Astrocyte of the cerebellum (primary cell): ENCODE measurements at regions not wholly inside any gene's neighbourhood (a gene's known extent, or its start where the extent isn't known, plus 50 kb on each side); places are given as distances from the start of the nearest gene placed in this dataset.

Source experiments
- DNase-seq: peaks from one replicate; pipeline ENCODE4 v3.0.0-alpha.2; 2011; ENCODE audit warnings: low read depth
- H3K4me3 ChIP-seq: 2 replicates; pipeline ENCODE4 v1.5.1; 2011; ENCODE audit warnings: mild to moderate bottlenecking, low read depth, low read length, moderate library complexity
- in situ Hi-C: cut with HindIII; loops from 2 replicates; pipeline ENCODE4 v1.10.0; 2017; ENCODE audit warnings: low sequenced_read_pairs
- TF ChIP-seq, protein P1 (sequence below): IDR thresholded peaks from 2 replicates; pipeline ENCODE4 v1.5.1; 2012; ENCODE audit warnings: low read length, low read depth, moderate library complexity, mild to moderate bottlenecking; ENCODE audit errors: missing control alignments

DNA sequence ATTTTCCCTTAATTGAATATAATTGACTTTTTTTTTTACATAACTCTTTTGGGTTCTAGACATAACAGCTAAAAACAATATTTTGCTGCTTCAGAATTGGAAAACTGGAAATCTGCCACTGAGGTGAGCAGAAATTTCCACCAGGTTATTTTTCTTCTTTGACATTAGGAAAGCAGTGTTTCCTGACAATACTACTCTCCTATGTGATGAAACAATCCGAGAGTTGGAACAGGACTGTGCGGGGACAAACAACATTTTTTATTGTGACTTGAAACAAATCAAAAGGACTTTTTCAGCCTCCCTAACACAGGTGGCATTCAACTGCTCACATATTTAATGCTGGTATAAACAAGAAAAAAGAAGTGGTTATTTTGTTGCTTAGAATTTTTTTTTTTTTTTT lies 237.2 kb downstream of the RNF152 start:
- TF ChIP-seq, protein P1, sequence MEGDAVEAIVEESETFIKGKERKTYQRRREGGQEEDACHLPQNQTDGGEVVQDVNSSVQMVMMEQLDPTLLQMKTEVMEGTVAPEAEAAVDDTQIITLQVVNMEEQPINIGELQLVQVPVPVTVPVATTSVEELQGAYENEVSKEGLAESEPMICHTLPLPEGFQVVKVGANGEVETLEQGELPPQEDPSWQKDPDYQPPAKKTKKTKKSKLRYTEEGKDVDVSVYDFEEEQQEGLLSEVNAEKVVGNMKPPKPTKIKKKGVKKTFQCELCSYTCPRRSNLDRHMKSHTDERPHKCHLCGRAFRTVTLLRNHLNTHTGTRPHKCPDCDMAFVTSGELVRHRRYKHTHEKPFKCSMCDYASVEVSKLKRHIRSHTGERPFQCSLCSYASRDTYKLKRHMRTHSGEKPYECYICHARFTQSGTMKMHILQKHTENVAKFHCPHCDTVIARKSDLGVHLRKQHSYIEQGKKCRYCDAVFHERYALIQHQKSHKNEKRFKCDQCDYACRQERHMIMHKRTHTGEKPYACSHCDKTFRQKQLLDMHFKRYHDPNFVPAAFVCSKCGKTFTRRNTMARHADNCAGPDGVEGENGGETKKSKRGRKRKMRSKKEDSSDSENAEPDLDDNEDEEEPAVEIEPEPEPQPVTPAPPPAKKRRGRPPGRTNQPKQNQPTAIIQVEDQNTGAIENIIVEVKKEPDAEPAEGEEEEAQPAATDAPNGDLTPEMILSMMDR = no peak
- H3K4me3 ChIP-seq = no peak overlapping the region
- in situ Hi-C loops = no loop called here
- no peak for DNase-seq

DNA sequence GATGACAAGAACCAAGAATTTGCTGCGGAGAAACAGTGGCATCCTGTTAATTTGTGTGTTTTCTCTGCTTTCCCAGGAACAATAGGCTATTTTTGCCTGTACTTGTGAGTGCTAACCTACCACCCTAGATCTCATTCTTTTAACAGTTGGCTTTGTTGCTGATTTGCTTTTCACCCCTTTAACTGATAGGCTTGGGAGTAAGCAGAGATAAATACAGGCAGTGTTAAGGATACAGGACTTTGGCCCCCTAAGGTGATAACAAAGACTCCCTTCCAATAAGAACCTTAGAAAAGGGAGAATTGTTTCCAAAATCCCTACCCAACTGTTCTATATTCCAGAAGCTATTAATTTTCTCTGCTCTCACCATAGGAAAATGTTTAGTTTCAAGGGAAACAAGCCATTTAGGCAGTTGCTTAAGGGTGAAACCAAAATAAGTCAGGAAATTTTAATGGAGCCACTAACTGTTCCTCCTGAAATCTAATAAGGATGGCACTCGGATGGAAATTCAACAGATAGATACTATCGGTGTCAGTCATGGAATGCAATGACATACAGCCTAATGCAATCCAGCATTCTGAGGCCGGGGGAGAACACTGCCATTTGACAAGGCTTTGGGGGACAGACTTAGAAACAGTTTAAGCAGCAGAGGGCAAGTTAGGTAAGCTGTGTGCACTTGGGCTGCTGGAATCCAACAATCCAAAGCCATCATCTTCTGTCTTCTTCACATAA lies 238.8 kb downstream of the RNF152 start:
- in situ Hi-C loops = no loop called here
- TF ChIP-seq, protein P1 = no peak
- no peak for DNase-seq

DNA sequence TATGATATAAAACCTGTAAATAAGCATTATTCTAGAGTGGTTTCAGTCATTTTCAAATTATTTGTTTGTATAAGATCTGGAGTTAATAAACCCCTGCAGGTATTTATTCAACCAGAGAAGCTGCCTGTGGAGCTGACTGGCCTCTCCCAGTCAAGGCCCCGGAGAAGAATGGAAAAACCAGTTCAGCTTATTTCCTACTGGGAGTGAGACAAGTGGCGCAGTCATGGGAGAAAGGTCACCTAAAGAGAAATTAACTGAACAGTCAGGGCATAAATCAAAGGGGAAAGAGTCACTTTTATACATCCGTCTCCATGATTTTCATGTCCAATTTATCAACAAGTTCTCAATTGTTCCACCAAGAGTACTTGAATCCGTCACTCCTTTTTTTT lies 240.9 kb downstream of the RNF152 start:
- in situ Hi-C loops = no loop called here
- DNase-seq = no peak
- H3K4me3 ChIP-seq = no peak overlapping the region
- TF ChIP-seq, protein P1 = no peak

More for the DNA sequence above, 238.8 kb downstream of the RNF152 start:
- H3K4me3 ChIP-seq = no peak overlapping the region

DNA sequence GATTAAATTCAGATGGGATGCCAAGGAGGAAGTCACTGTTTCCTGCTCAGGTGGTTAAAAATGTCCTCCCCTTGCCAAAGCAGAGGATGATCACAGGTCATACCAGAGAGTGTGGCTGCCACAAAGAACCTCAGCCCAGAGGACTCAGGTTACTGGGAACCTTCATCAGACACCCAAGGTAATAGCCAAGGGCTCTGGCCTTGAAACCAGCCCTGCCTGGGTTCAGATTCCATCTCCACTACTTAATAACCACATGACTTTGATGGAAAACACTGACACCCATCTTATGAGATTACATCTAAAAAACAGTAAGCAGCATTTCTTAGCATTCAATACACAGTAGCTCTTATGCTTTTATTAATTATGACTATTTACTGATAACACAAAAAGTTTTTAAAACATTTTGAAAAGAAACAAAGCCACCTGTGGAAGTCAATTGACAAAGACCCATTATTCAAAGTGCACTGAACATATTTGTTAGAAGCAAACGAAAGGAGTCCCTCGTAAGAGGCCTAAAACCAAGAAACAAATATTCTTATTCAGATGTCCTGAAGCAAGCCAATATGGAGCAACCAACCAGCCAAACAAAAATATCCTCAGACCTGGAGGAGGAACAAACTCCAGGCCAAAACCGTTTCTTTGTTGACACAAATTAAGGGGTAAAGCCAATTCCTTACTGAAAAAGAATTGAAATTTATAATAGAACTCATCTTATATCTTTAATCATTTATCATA lies 241.5 kb downstream of the RNF152 start:
- no peak for DNase-seq
- no peak overlapping the region for H3K4me3 ChIP-seq
- TF ChIP-seq, protein P1 = no peak
- in situ Hi-C loops = no loop called here

DNA sequence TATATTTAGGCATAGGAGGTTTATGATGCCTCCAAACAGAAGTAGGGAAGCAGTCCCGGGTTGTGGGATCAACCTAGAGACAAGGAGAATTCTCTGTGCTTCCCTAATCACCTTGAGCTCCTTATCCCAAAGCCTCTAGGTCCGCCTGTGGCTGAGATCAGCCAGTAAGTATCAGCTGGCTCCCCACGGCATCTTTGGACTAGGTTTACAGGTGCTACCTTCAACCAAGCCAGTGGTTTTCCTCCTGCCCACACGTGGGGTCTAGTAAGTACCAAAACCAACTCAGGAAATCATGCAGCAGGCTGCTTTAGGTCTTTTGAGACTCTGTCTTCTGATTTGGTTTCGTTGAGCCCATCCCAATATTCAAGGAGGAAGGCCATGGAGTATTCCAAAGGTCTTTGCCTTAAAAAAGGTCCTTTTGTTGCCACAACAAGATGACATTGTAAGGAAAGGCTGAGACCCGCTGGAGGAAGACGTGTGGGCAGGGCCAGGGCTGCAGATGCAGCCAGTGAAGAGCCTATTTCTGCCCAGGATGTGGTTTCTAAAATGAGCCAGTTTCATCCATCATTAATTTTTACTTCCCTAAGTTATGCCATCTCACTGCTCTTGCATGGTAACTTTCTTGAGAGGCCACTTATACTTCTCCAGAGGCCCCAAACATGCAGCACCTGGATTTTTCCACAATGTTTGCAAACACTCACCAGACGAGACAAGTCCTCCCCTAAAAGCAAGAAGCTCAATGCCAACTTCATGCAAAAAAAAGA lies 248.7 kb downstream of the RNF152 start:
- in situ Hi-C loops = no loop called here
- TF ChIP-seq, protein P1 = no peak
- no peak overlapping the region for H3K4me3 ChIP-seq
- no peak for DNase-seq

DNA sequence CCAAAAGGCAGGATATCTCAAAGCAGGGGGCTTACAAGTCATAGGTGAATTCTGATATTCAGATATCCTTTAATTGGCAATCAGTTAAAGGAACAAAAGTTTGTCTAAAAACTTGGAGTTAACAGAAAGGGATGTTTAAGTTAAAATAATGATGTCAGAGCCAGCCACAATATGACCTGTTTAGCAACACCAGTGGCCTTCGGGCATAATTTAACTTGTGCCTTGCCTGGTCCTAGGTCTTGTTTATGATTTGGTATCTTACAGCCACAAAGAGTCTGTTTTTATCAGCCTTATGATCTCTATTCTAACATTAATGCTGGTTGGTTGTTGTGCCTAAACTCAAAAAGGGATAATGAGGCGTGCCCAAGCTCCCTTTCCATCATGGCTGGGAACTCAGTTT lies 252.9 kb downstream of the RNF152 start:
- in situ Hi-C loops = no loop called here
- TF ChIP-seq, protein P1 = no peak
- no peak for DNase-seq
- H3K4me3 ChIP-seq = no peak overlapping the region
